ENCODE measurements at regions not wholly inside any gene's neighbourhood (a gene's known extent, or its start where the extent isn't known, plus 50 kb on each side); places are given as distances from the start of the nearest gene placed in this dataset.

DNA sequence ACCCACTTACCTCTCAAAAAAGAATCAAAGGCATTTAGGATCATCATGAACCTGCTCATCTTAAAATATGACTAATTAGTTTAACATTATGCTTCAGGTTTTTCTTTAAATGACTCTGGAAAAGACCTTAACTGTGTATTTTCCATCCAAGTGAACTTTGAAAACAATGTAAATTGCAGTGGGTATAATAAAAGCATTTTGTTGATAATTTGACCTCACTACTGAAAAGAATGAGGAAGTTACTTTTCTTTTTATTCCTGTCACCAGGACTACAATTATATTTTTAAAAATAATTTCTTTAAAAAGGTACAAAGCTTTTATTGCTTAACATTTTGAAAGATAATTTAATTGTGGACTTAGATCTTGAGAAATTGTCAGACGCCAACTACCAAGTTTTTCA is 249.9 kb downstream of the ALX1 start:
- Histone ChIP-seq H3K27ac (ENCODE audit: low read depth, low read length) (no peak overlapping the region), H4K5ac (ENCODE audit: insufficient read length, low read depth, low read length) (no peak overlapping the region), H2AFZ (ENCODE audit: low read length) (no peak overlapping the region), H3K79me2 (ENCODE audit: control insufficient read depth in 1 of 2, insufficient read depth in 2 of 2, low read length in 2 of 2) (no peaks in the 10 kb centered on the region), H4K20me1 (replicated peaks in 1 of 2; ENCODE audit: control insufficient read depth in 1 of 2, insufficient read depth in 2 of 2, low read length in 2 of 2) (no peaks in the 10 kb centered on the region), H3K18ac (ENCODE audit: extremely low read depth, low read length) (no peak overlapping the region), H3K4me1 (replicated peaks in 1 of 4; ENCODE audit: control insufficient read depth in 3 of 4, insufficient read depth in 4 of 4, low read length in 3 of 4) (peaks cover 0 to 2% (median 0%) of the 10 kb centered on the region in 4 experiments; a peak in 1 of 7 replicates), H2BK15ac (ENCODE audit: low read length) (no peak overlapping the region), H3K4me3 (ENCODE audit: extremely low read depth in 1 of 4, insufficient read depth in 2 of 4, low read depth in 3 of 4, low read length in 4 of 4) (no peak overlapping the region), H3K9me3 (ENCODE audit: insufficient read depth in 2 of 2, low read depth in 1 of 2, low read length in 1 of 2) (no peaks in the 10 kb centered on the region), H4K91ac (replicated peaks; ENCODE audit: insufficient read length, low read length) (no peak overlapping the region), H2AK5ac (ENCODE audit: low read depth, low read length) (no peak overlapping the region), H3K23ac (ENCODE audit: insufficient read length) (no peak overlapping the region), H3K27me3 (replicated peaks in 1 of 4; ENCODE audit: control insufficient read depth in 3 of 4, extremely low read depth in 1 of 4, insufficient read depth in 3 of 4, low read length in 3 of 4) (no peaks in the 10 kb centered on the region), H4K8ac (ENCODE audit: extremely low read depth, insufficient read depth, low read length) (no peak overlapping the region), H3K56ac (replicated peaks; ENCODE audit: insufficient read length, low read depth, low read length) (no peak overlapping the region), H2BK5ac (ENCODE audit: low read depth, low read length) (no peak overlapping the region), H3K23me2 (ENCODE audit: low read depth, low read length) (no peaks in the 10 kb centered on the region), H3K14ac (ENCODE audit: insufficient read length) (no peak overlapping the region), H3K4ac (replicated peaks; ENCODE audit: insufficient read length, low read depth, low read length) (no peak overlapping the region), H2BK12ac (ENCODE audit: low read depth, low read length) (no peak overlapping the region), H3K79me1 (ENCODE audit: low read depth, low read length) (no peaks in the 10 kb centered on the region), H2BK120ac (replicated peaks; ENCODE audit: low read depth, low read length) (no peak overlapping the region), H3K36me3 (ENCODE audit: control insufficient read depth in 2 of 4, insufficient read depth in 4 of 4, low read length in 3 of 4) (no peaks in the 10 kb centered on the region), H3K4me2 (ENCODE audit: insufficient read depth in 1 of 2, low read depth in 2 of 2, low read length in 2 of 2) (no peak overlapping the region), H2BK20ac (ENCODE audit: low read length) (no peak overlapping the region), H3K9ac (replicated peaks in 1 of 4; ENCODE audit: extremely low read depth in 1 of 4, low read depth in 3 of 4, low read length in 3 of 4) (no peak overlapping the region)
- 100% methylated on average over 1 of the region's 1 CpG; no CpG with 5 or more reads in 1 of the 2 experiments for WGBS, 2 experiments (ENCODE audit: extremely low coverage in 1 of 2, insufficient coverage in 1 of 2, insufficient read length in 1 of 2, insufficient replicate concordance in 2 of 2, low coverage in 1 of 2, low lambda C conversion rate in 2 of 2, missing lambda C conversion rate in 1 of 2)
- FAIRE-seq (no peak), DNase-seq (ENCODE audit: low read depth in 1 of 2, low spot score in 2 of 2) (no peak)
- CTCF ChIA-PET (ENCODE audit: partially characterized antibody) = no interaction called here
- POLR2A ChIA-PET (ENCODE audit: partially characterized antibody) = no interaction called here
- TF ChIP-seq RXRA (IDR thresholded peaks at IDR 0.05; ENCODE audit: insufficient read depth, low read depth, low read length) (no peak), SP2 (IDR thresholded peaks at IDR 0.05; ENCODE audit: low read length) (no peak), POLR2AphosphoS5 (IDR thresholded peaks at IDR 0.05; ENCODE audit: low read depth, low read length) (no peak), HDAC2 (IDR thresholded peaks at IDR 0.05; ENCODE audit: borderline replicate concordance in 1 of 2, low read depth in 2 of 2, low read length in 2 of 2) (no peak), TCF12 (IDR thresholded peaks at IDR 0.05; ENCODE audit: low read depth, low read length) (no peak), PHF8 (conservative IDR thresholded peaks at IDR 0.05; ENCODE audit: low read depth, low read length) (no peak), ZNF274 (IDR thresholded peaks at IDR 0.05; ENCODE audit: borderline replicate concordance, extremely low read depth, low read length) (no peak), TAF7 (optimal IDR thresholded peaks at IDR 0.05; ENCODE audit: borderline replicate concordance, low read depth, low read length) (no peak), POU5F1 (IDR thresholded peaks at IDR 0.05; ENCODE audit: low read depth, low read length) (no peak)
